AG04450 (cell line): ENCODE measurements at regions not wholly inside any gene's neighbourhood (a gene's known extent, or its start where the extent isn't known, plus 50 kb on each side); places are given as distances from the start of the nearest gene placed in this dataset.

Experiments
- CTCF ChIA-PET: fragments of 300-600, 350-600 bp; formaldehyde crosslinking; extraction: SDS; loops from one replicate; lab custom pipeline; 2022; ENCODE audit warnings: antibody characterized with exemption, inconsistent platforms; lab: Charles Lee
- POLR2A ChIA-PET: fragments of 350-600 bp; formaldehyde crosslinking; extraction: SDS; loops from one replicate; lab custom pipeline; 2021; ENCODE audit warnings: antibody characterized with exemption, inconsistent platforms; lab: Yijun Ruan, JAX
- DNase-seq: peaks from one replicate; pipeline ENCODE4 v3.0.0-alpha.2; 2011; ENCODE audit warnings: low read depth, low spot score
- H3K27ac ChIP-seq: one replicate; pipeline ENCODE4 v1.5.1; 2012; ENCODE audit warnings: low read depth, low read length, control low read depth
- H3K27me3 ChIP-seq: one replicate; pipeline ENCODE4 v1.6.0; 2012; ENCODE audit warnings: low read length; ENCODE audit not compliant: control insufficient read depth, insufficient read depth
- H3K4me3 ChIP-seq: 2 replicates; pipeline ENCODE4 v1.5.1; 2011; ENCODE audit warnings: mild to moderate bottlenecking, low read depth, low read length, control low read depth
- H3K9me3 ChIP-seq: 2 replicates; pipeline ENCODE4 v1.5.1; 2012; ENCODE audit warnings: low read length; ENCODE audit not compliant: control insufficient read depth, insufficient read depth
- TF ChIP-seq, protein P1 (sequence below): IDR thresholded peaks from 2 replicates; pipeline ENCODE4 v1.5.1; 2011; ENCODE audit warnings: low read depth, low read length, control low read depth, inconsistent platforms

DNA sequence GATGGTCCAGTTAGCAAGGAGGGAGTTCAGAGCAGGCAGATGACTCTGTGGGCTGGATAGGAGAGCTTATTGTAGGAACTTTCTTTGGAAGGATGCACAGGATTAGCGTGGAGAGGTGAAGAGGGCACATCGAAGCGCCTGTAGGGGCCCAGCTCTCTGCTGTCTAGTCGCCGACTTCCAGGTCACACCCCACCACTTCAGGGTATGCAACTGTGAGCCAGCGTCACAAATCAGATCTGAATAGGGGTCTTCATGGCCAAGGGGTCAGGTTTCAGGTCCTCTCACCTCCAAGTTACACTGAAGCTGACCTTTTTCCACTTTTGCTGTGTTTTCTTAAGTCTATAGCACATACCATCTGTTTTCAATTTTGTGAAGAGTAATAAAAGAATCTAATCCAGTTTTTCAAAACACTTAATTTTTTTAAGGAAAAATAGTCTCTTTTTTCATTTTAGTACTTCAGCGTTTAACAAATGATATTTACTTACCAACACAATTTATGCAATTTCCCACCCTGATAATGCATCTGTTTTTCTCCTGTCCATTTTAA lies 364.2 kb upstream of the CLINT1 start:
- TF ChIP-seq, protein P1, sequence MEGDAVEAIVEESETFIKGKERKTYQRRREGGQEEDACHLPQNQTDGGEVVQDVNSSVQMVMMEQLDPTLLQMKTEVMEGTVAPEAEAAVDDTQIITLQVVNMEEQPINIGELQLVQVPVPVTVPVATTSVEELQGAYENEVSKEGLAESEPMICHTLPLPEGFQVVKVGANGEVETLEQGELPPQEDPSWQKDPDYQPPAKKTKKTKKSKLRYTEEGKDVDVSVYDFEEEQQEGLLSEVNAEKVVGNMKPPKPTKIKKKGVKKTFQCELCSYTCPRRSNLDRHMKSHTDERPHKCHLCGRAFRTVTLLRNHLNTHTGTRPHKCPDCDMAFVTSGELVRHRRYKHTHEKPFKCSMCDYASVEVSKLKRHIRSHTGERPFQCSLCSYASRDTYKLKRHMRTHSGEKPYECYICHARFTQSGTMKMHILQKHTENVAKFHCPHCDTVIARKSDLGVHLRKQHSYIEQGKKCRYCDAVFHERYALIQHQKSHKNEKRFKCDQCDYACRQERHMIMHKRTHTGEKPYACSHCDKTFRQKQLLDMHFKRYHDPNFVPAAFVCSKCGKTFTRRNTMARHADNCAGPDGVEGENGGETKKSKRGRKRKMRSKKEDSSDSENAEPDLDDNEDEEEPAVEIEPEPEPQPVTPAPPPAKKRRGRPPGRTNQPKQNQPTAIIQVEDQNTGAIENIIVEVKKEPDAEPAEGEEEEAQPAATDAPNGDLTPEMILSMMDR = no peak
- no peak for DNase-seq
- POLR2A ChIA-PET = no interaction called here
- Histone ChIP-seq H3K4me3 (no peak overlapping the region), H3K27me3 (no peaks in the 10 kb centered on the region), H3K9me3 (no peaks in the 10 kb centered on the region), H3K27ac (no peak overlapping the region)
- CTCF ChIA-PET = no interaction called here

DNA sequence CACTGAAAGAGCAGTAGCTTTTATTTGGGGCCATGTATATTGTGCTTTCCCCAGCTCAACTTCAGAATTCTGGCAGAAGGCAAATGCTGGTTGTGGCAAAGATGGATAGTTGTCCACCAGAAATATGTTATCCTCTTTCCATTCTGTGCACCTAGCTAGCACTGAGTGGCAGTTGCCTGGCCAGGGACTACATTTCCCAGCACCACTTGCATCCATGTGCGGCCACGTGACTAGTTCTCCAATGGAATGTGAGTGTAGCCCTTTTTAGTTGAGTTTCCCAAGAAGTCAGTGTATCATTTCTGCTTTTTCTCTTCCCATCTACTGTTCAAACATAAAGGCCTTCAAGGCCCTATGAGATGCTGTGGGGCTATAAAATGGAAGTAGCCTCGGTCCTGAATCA lies 354.0 kb upstream of the CLINT1 start:
- TF ChIP-seq, protein P1 = no peak

DNA sequence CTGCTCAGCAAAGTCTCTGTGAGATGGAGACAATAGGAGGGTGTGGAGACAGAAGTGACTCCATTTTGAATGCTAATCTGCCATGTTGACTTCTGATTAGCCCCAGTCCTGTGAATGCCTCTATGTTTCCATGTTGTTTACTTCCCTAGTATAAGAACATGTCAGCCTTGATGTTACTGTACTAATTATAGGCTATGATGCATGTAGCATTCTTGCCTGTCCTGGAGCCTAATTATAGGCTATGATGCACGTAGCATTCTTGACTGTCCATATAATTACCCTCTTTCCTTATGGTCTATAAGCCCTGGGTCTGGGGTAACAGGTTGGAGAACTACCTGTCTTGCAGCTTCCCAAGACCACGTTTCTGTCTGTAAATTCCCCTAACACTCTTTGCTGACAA lies 353.3 kb upstream of the CLINT1 start:
- no peak overlapping the region for H3K27ac ChIP-seq

More for the DNA sequence above, 354.0 kb upstream of the CLINT1 start:
- DNase-seq = no peak
- POLR2A ChIA-PET = no interaction called here
- H3K27ac ChIP-seq = no peak overlapping the region
- H3K27me3 ChIP-seq = no peaks in the 10 kb centered on the region
- H3K4me3 ChIP-seq = no peak overlapping the region
- H3K9me3 ChIP-seq = no peaks in the 10 kb centered on the region
- CTCF ChIA-PET = no interaction called here

DNA sequence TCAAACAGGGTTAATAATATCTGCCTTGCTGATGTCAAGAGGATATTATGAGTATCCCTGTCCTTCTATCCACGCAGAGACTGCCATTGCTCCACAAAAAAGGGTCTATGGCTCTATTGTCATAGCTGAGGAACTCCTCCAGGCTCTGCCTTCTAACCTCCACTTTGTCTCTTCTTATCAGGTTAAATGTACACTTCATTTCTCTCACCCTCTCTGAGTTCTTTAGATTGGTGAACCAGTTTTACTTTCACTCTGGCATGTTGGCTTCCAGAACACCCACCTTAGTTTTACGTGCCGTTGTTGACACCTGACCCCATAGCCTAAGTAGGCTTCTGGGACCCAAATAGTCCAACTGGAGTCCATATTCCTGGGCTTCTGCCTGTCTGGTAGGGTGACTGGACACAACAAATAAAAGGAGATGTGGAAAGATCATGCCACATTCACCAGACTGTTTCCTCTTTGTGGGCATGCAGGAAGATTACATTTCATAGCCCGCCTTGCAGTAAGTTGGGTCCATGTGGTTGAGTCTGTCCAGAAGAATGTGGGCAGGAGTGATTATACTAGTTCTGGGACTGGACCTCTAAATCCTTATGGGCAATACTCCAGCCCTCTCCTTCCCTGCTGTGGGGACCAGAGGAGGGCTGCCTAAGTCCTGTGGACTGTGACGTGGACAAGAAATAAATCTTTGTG lies 350.4 kb upstream of the CLINT1 start:
- Histone ChIP-seq H3K27ac (no peak overlapping the region), H3K9me3 (no peaks in the 10 kb centered on the region), H3K27me3 (no peaks in the 10 kb centered on the region), H3K4me3 (no peak overlapping the region)
- TF ChIP-seq, protein P1 = no peak
- no peak for DNase-seq
- CTCF ChIA-PET = no interaction called here
- POLR2A ChIA-PET = interaction anchor here (0.7 kb wide), 1 partner anchor 1038 kb away, joined by 9 read pairs; no protein-coding TSS in a partner anchor

More for the DNA sequence above, 353.3 kb upstream of the CLINT1 start:
- H3K4me3 ChIP-seq = no peak overlapping the region
- ChIA-PET POLR2A (no interaction called here), CTCF (no interaction called here)
- DNase-seq = no peak
- no peaks in the 10 kb centered on the region for H3K27me3 ChIP-seq
- H3K9me3 ChIP-seq = no peaks in the 10 kb centered on the region
- TF ChIP-seq, protein P1 = no peak

DNA sequence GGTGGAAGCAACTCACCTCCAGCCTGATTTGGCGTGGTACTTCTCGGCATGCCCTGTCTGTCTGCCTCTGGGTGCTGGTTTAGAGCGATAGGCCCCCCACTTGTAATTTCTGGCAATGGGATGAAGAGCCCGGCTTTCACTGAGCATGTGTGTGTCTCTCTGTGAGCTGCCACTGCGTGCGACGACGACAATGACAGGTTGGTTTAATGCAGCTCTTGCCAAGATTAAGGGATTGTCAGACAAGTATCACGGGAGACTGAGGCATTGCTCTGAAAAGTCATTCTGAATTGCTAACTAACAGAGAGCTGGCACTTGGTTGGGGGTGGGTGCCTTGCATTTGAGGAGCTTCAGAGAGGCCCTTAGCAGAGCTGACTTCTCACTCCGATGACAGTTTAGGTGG lies 348.8 kb upstream of the CLINT1 start:
- ChIA-PET POLR2A (no interaction called here), CTCF (no interaction called here)
- Histone ChIP-seq H3K9me3 (no peaks in the 10 kb centered on the region), H3K27ac (no peak overlapping the region), H3K27me3 (no peaks in the 10 kb centered on the region), H3K4me3 (no peak overlapping the region)
- TF ChIP-seq, protein P1 = no peak
- no peak for DNase-seq
